ENCODE measurements at regions not wholly inside any gene's neighbourhood (a gene's known extent, or its start where the extent isn't known, plus 50 kb on each side); places are given as distances from the start of the nearest gene placed in this dataset.

DNA sequence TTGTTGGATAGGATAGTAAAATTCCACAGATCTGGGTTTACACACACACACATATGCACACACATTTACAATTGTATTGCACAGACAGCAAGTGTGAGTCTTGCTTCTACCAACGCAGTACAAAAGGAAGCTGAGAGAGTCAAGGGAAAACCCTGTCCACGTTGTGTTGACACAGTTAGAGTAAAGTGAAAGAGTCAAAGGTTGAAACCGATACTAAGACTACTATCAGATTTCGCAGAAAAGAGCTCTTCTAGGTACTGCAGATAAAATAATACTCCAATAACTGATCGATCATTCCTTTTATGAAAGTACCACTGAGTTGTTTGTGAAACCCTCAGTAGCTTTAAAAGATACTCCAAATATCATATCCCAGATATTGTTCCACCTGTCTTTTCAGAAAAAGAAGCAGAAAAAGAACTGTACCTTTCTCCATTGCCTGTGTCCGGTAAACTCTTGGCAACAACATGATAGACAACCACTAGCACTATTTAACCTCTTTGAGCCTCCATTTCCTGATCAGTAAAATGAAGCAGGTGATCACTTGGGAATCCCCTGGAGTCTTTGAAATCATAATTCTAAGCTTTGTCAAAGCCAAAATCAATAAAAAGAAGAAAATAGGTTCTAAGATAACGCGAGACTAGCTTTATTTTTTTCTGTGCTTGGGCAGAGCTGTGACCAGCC lies 224.6 kb upstream of the FOXN3 start:
- TF ChIP-seq, protein P1, sequence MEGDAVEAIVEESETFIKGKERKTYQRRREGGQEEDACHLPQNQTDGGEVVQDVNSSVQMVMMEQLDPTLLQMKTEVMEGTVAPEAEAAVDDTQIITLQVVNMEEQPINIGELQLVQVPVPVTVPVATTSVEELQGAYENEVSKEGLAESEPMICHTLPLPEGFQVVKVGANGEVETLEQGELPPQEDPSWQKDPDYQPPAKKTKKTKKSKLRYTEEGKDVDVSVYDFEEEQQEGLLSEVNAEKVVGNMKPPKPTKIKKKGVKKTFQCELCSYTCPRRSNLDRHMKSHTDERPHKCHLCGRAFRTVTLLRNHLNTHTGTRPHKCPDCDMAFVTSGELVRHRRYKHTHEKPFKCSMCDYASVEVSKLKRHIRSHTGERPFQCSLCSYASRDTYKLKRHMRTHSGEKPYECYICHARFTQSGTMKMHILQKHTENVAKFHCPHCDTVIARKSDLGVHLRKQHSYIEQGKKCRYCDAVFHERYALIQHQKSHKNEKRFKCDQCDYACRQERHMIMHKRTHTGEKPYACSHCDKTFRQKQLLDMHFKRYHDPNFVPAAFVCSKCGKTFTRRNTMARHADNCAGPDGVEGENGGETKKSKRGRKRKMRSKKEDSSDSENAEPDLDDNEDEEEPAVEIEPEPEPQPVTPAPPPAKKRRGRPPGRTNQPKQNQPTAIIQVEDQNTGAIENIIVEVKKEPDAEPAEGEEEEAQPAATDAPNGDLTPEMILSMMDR (IDR thresholded peaks at IDR 0.05): no peak
- no peak for TF ChIP-seq POLR2A (IDR thresholded peaks at IDR 0.05)

Measured in body of pancreas (tissue), 4 donors.